Rectal smooth muscle tissue (tissue), 1 donor: ENCODE measurements at regions not wholly inside any gene's neighbourhood (a gene's known extent, or its start where the extent isn't known, plus 50 kb on each side); places are given as distances from the start of the nearest gene placed in this dataset.

ENCODE experiments used
- H3K27ac ChIP-seq: one replicate; pipeline ENCODE4 v1.7.0; 2013; ENCODE audit warnings: low read depth, low read length, inconsistent platforms
- H3K27me3 ChIP-seq: one replicate; pipeline ENCODE4 v1.7.0; 2013; ENCODE audit warnings: low read length; ENCODE audit not compliant: control insufficient read depth, insufficient read depth
- H3K36me3 ChIP-seq: one replicate; pipeline ENCODE4 v1.7.0; 2013; ENCODE audit warnings: low read length; ENCODE audit not compliant: control insufficient read depth, insufficient read depth
- H3K4me1 ChIP-seq: one replicate; pipeline ENCODE4 v1.7.0; 2013; ENCODE audit warnings: low read length; ENCODE audit not compliant: control insufficient read depth, insufficient read depth
- H3K4me3 ChIP-seq: one replicate; pipeline ENCODE4 v1.7.0; 2013; ENCODE audit warnings: low read length
- H3K9ac ChIP-seq: one replicate; pipeline ENCODE4 v1.7.0; 2013; ENCODE audit warnings: low read length

DNA sequence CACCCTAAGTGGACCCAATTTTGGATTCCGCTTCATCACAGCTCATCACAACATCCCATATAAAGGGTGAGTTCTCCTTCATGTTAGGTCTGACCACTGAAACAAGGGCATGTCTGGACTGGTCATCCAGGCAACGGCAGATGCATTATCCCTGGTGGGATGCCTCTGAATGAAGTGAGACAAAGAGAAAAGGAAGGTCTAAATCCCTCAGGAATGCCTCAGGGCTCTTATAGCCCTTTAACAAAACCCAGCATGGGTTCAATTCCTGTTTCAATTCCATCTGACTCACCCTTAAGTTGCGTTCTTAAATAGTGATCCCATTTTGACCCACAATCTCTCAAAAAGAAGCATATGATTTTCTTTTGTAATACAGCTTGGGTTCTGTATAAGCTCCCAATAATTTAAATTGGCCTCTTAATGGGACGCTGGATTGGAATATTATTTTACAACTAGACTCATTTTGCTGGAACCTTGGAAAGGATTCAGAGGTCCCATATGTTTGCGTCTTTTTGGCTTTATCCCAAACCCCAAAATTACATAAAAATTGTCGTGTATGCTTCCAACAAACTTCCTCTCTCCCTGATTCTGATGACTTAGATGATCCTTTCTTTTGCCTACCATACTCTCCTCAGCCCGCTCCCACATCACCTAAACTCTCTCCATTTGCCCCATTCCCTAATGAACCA, 287.4 kb upstream of the ZP4 start:
- Histone ChIP-seq H3K36me3 (no peaks in the 10 kb centered on the region), H3K9ac (no peak overlapping the region), H3K27me3 (no peaks in the 10 kb centered on the region), H3K27ac (no peak overlapping the region), H3K4me3 (no peak overlapping the region), H3K4me1 (no peaks in the 10 kb centered on the region)

DNA sequence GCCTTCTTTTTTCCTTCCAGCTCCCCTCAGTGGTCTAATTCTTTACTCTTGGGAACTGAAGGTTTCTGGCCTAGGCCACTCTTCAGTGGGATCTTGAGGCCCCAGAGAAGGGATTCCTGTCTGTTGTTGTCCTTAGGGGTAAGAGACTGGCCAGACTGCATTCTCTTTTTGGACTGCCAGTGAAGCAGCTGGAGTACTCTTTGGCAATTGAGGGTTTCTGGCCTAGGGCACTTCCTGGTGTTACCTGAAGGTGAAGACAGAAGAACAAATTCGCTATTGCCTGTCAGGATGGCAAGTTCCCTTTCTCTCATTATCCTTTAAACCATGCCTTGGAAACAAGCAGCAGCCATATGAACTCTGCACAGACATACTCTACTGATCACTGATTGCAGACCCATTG, 286.6 kb upstream of the ZP4 start:
- H3K9ac ChIP-seq, result no peak overlapping the region
- H3K4me3 ChIP-seq, result no peak overlapping the region
- H3K27me3 ChIP-seq, result no peaks in the 10 kb centered on the region
- no peaks in the 10 kb centered on the region for H3K36me3 ChIP-seq
- no peak overlapping the region for H3K27ac ChIP-seq
- no peaks in the 10 kb centered on the region for H3K4me1 ChIP-seq

DNA sequence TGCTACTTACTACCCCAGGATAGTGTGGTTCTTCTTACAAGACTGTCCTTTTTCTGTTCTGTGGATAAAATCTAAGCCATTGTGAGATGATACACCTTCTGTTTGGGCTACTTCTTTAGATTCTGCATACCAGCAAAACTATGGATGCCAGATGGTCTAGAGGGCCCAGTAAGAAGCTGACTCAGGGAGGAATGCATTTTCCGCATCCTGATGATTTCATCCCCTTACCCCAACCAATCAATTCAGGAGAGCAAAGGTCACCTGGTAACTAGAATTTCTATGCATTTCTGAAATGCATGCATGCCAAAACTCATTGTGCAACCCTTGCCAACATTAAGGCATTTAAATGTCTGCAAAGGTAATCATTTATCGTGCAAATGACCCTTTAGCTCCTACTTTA, 285.7 kb upstream of the ZP4 start:
- no peak overlapping the region for H3K9ac ChIP-seq
- H3K27ac ChIP-seq, result no peak overlapping the region
- H3K36me3 ChIP-seq, result no peaks in the 10 kb centered on the region
- H3K27me3 ChIP-seq, result no peaks in the 10 kb centered on the region
- no peaks in the 10 kb centered on the region for H3K4me1 ChIP-seq
- H3K4me3 ChIP-seq, result no peak overlapping the region

- Histone ChIP-seq H3K4me1 (no peaks in the 10 kb centered on the region), H3K4me3 (no peak overlapping the region), H3K27me3 (no peaks in the 10 kb centered on the region), H3K27ac (no peak overlapping the region), H3K36me3 (no peaks in the 10 kb centered on the region), H3K9ac (no peak overlapping the region)
Observed at GRCh38 chr1:238171985-238172384, 281.3 kb upstream of the ZP4 start.

- no peaks in the 10 kb centered on the region for H3K4me1 ChIP-seq
- H3K9ac ChIP-seq, result no peak overlapping the region
- H3K27ac ChIP-seq, result no peak overlapping the region
- H3K36me3 ChIP-seq, result no peaks in the 10 kb centered on the region
- no peak overlapping the region for H3K4me3 ChIP-seq
- no peaks in the 10 kb centered on the region for H3K27me3 ChIP-seq
Observed at GRCh38 chr1:238161955-238162354, 271.2 kb upstream of the ZP4 start.

DNA sequence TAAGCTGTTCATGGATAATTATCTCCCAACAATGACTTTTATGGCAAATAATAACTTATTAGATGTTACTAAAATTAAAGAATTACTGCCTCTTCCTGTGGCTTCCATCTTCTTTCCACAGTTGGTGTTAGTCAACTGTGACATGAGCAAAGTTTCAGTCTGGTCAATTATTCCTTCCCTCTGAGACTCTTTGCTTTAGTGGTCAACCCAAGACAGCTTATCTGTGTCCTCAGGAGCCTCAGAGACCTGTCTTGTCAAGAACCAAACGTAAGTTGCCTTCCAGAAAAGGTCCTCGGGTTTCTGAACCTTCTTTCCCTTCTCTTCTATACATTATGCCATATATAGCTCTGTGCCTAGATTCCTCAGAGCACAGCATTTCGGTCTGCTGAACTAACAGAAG, 263.2 kb upstream of the ZP4 start:
- Histone ChIP-seq H3K27ac (no peak overlapping the region), H3K4me3 (no peak overlapping the region), H3K27me3 (no peaks in the 10 kb centered on the region), H3K36me3 (no peaks in the 10 kb centered on the region), H3K4me1 (no peaks in the 10 kb centered on the region), H3K9ac (no peak overlapping the region)

GRCh38 chr1:238153253-238153652, 262.5 kb upstream of the ZP4 start:
- H3K9ac ChIP-seq, result no peak overlapping the region
- no peak overlapping the region for H3K27ac ChIP-seq
- no peaks in the 10 kb centered on the region for H3K4me1 ChIP-seq
- no peaks in the 10 kb centered on the region for H3K36me3 ChIP-seq
- H3K4me3 ChIP-seq, result no peak overlapping the region
- no peaks in the 10 kb centered on the region for H3K27me3 ChIP-seq

- H3K4me1 ChIP-seq, result no peaks in the 10 kb centered on the region
- H3K27ac ChIP-seq, result no peak overlapping the region
- H3K27me3 ChIP-seq, result no peaks in the 10 kb centered on the region
- H3K4me3 ChIP-seq, result no peak overlapping the region
- H3K9ac ChIP-seq, result no peak overlapping the region
- H3K36me3 ChIP-seq, result no peaks in the 10 kb centered on the region
Observed at GRCh38 chr1:238152119-238152518, 261.4 kb upstream of the ZP4 start.

GRCh38 chr1:238143038-238143437, 252.3 kb upstream of the ZP4 start:
- H3K4me3 ChIP-seq, result no peak overlapping the region
- H3K27me3 ChIP-seq, result no peaks in the 10 kb centered on the region

GRCh38 chr1:238141353-238141752, 250.6 kb upstream of the ZP4 start:
- H3K4me1 ChIP-seq, result no peaks in the 10 kb centered on the region
- H3K9ac ChIP-seq, result no peak overlapping the region
- no peaks in the 10 kb centered on the region for H3K36me3 ChIP-seq
- H3K27me3 ChIP-seq, result no peaks in the 10 kb centered on the region
- H3K27ac ChIP-seq, result no peak overlapping the region
- H3K4me3 ChIP-seq, result no peak overlapping the region

More at GRCh38 chr1:238143038-238143437, 252.3 kb upstream of the ZP4 start:
- no peaks in the 10 kb centered on the region for H3K36me3 ChIP-seq
- H3K4me1 ChIP-seq, result no peaks in the 10 kb centered on the region
- no peak overlapping the region for H3K27ac ChIP-seq
- no peak overlapping the region for H3K9ac ChIP-seq

DNA sequence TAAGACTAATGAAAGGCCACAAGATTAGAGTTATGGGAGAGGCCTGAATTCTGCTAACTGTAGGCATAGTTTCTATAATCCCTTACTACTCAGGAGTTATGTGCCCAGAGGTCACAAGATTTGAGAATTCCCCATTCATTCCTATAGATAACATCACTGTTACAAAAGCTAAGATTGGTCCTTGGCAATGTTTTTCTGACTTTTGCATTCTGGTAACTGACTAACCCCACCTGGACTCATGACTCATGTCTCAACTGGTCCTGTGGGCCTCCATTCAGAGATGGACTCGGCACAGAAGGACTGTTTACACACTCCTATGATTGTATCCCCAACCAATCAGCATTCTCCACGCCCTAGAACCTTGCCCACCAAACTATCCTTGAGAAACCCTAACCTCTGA, 249.0 kb upstream of the ZP4 start:
- Histone ChIP-seq H3K27ac (no peak overlapping the region), H3K9ac (no peak overlapping the region), H3K27me3 (no peaks in the 10 kb centered on the region), H3K36me3 (no peaks in the 10 kb centered on the region), H3K4me1 (no peaks in the 10 kb centered on the region), H3K4me3 (no peak overlapping the region)

DNA sequence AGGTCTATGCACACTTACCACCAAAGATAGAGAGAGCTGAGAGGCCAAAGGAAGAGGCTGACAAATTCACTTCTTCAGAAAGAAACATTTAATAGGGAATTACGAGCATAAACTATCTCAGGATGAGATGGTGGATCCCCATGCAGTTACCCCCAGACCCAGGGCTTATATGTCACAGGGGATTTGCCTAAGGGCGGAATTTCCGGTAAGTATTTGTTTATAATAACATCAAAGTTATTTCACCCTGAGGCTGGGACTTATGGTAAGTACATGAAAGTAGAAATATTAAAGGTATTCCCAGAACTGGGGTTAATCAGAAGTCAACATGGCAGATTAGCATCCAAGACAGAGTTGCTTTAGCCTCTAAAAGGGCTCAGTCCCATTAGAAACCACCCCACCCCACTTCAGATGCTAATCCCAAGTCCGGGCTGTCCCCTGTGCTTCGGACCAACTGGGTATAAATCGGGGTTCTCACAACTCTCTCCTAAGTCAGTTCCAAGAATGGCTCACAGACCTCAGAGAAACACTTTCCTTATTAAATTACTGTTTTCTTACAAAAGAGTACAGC, 247.4 kb upstream of the ZP4 start:
- Histone ChIP-seq H3K4me3 (no peak overlapping the region), H3K9ac (no peak overlapping the region), H3K36me3 (no peaks in the 10 kb centered on the region), H3K4me1 (no peaks in the 10 kb centered on the region), H3K27me3 (no peaks in the 10 kb centered on the region), H3K27ac (no peak overlapping the region)
